Pons (tissue), 1 donor: ENCODE measurements at regions not wholly inside any gene's neighbourhood (a gene's known extent, or its start where the extent isn't known, plus 50 kb on each side); places are given as distances from the start of the nearest gene placed in this dataset.

ENCODE experiments used
- DNase-seq: peaks from one replicate; pipeline ENCODE4 v3.0.0-alpha.2; 2016; ENCODE audit warnings: low spot score

DNA sequence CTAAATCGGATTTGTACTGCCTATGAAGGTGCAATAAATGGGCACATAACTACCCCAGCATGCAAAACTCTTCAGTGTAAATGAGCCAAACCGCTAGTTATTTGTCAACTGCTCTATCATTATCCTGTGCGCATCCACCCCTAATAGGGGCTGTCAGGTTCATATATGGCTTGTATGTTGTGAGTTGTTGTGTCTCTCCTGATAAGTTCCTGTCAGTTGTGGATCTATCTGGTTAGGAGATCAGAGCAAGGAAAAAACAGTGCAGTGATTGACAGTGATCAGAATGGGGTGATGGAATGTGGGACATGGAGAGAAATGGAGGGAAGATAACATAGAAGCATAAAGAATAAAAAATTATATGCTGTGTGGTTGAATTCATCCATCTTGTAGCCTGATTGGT lies 686.9 kb upstream of the ID4 start:
- no peak for DNase-seq

DNA sequence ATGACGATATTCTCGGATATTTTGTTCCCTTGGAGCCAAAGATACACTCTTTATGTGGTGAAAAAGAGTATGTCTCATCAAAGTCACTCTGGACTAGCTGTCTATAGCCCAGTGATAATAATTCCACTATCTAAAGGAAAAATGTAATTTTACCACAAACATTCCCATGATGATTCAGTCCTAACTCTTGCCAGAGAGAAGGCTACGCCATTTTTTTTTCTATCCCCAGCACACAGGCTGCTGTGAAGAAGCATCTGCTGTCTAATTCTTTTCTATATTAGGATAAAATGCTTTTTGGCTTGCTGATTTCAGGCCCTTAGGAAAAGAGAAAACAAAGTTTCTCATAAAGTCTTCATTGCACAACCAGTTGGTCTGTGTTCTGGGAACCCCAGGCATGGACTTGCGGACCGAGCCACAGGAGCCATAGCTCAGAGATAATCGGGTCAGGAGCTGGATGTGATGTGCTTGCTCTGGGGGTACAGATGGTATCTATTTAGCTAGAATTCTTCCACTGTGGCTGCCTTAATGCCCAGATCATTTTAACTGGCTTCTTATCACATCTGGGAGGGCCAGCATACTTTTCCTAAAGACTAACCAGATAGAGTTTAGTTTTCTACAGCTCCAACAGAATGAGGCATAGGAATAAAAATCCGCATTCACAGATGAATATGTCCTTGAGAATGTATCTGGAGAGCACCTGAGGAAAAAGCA lies 683.7 kb upstream of the ID4 start:
- no peak for DNase-seq

DNA sequence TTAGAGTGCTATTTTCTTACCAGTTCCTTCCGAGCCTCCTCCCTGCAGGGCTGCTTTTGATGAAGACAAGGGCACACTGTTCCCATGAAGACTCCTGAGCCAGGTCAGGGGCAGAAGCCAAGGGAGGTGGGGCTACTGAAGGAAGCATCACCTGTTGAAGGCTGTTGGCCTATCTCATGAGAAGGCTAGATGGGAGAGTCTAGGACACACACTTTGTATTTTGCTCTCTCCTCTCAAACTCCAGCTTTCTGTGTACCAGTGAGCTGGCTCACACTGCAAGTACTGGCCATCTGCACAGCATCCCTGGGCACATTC lies 683.2 kb upstream of the ID4 start:
- no peak for DNase-seq

DNA sequence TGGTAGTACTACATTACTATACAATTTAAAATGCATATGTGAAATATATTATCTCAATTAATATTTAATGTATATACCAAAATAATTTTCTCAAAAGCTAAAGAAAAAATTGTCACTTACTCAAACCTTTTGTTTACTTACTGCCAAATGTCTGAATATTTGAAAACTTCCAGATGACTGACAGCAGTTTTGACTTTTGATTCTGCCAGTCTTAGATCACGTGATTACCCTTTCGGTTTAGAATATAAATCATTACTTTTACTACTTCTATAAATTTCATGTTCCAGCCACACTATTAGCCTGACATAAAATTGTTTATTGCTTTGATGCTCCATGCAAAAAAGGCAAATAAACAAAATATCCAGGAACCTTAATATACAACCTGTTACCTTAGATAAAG lies 680.7 kb upstream of the ID4 start:
- no peak for DNase-seq

DNA sequence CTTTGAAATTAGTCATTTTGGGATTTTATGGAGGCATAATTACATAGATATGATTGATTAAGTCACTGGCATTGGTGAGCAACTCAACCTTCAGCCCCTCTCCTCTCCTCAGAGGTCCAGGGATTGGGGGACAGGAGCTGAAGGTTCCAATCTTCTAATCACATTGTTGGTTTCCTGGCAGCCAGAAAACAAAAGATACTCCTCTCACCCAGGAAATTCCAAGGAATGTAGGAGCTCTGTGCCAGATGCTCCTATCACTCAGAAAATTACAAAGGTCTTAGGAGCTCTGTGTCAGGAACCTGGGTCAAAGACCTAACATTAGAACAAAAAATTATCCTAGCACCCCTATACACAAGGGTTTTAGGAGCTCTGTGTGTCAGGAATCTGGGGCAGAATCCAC lies 679.7 kb upstream of the ID4 start:
- DNase-seq: no peak

DNA sequence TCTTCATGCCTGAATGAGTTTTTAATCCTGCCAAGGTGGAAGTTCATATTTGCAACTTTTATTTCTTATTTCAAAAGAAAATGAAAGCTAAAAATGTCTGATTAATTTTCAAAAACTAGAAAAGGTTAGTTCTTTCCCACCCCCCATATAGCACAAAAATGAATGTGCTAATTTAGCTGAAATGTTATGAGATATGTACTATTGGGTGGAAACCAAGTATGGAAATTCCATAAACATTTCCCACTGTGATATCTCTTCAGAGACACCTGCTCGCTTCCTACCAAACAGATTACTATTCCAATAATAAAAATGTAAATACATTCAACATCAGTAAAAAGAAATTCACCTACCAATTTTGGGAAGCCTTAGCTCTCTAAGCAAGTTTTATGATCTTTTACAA lies 678.6 kb upstream of the ID4 start:
- DNase-seq: no peak

DNA sequence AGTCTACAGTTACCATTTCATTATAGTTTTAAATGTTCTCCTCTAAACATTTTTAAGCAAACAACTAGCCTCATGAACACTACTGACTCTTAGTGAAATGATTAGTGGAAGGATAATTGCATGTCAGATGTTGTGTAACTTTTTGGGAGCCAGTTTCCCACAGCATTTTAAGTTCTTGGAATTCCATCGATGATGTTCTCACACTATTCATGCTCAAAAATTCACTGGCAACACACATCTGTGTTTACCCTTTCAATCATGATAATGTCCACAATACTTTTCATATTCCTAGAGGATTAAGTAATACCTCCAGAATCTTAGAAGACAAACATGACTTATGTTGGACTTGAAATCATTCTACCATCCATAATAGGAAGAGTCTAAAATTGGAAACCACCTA lies 678.1 kb upstream of the ID4 start:
- no peak for DNase-seq

DNA sequence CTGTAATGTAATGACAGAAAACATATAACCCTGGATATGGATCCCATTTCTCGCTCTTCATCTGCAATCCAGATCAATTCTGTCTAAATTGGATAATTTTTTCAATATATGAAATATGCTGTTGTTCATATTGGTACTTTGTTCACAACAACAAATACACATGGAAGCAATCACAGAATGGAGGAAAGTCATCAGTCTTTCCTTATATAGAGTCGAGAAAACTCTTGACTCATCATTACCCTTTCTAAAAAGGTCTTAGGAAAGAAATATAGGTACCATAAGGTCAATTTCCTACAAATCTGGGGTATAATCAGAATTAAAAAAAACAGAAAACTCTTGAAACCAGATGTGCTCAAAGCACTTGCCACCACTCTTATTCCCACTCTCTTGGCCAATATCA lies 677.6 kb upstream of the ID4 start:
- DNase-seq: no peak

DNA sequence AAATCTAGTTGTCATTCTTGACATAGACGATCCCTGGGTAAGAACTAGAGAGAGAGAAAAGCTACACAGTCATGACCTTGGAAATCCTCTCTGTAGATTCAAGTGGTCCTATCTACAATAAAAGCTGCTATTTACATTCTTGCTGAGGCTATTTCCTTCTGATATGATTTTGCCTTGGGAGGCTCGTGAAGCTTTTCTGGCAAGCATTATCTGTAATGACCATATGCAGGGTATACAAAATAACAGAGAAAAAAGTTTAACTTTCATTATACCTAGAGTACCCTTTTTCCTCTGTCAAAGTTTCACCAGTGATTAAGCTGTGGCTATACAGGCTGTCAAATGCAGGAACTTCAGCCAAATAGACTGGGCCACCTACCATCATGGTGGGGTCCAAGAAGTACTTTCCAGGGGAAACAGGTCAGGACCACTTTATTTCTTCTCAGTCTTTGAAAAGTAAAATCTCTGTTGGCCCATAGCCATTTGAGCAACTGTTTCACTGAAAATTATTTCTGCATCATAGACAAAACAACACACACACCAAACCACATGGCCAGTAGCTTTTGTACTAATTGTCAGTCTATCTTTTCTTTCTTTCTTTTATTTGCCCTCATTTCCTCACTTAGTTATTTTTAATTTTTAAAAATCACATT lies 677.0 kb upstream of the ID4 start:
- DNase-seq: no peak

DNA sequence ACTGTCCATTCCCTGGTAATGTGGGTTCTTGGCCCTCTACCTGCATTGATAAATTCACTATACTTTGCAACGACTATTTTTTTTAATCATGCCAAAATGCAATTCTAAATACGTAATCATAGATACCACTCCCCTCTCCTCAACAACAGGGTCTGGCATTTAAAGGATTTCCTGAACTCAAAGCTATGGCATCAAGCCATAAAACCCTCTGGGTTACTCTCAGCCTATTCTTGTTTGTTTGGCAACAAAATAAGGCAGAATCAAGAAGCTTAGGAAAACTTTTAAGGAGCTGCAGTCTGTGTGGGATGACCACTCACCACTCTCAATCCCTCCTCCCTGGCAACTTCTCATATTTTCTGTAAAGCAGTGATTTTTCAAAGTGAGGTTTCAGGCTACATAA lies 669.9 kb upstream of the ID4 start:
- DNase-seq: no peak

DNA sequence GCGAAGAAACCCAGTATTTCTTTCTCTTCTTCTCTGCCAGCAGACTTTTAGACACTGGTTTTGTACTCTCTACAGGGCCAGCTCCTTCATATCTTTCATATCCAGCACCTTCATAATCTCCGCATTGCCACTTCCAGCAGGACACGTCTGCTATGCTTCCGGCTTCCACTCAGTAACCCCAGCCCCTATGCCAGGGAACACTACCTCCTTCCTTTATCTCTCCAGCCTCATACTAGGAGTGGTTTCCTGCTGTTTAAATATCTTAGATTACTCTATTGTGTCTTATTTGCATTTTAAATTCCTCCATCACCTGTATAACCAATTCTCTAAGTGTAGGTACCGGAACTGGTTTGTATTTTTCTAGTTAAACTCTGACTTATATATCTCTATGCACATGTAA lies 667.8 kb upstream of the ID4 start:
- no peak for DNase-seq

DNA sequence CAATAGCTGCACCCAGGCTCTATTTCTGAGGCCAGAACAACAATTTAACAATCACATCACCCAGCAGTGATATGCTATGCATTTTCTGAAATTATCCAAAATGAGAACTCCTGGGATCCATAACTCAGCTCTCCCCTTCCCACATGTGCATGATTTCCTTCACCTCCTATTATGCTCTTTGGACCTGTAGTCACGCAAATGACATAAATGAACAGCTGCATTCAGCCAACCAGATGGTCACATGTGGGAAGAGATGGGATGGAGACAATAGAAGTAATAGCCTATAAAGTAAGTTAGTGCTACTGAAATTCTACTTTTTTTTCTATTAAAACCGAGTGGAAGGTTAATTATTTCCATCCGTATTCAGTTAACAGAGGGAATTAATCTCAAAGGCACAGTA lies 662.1 kb upstream of the ID4 start:
- no peak for DNase-seq

DNA sequence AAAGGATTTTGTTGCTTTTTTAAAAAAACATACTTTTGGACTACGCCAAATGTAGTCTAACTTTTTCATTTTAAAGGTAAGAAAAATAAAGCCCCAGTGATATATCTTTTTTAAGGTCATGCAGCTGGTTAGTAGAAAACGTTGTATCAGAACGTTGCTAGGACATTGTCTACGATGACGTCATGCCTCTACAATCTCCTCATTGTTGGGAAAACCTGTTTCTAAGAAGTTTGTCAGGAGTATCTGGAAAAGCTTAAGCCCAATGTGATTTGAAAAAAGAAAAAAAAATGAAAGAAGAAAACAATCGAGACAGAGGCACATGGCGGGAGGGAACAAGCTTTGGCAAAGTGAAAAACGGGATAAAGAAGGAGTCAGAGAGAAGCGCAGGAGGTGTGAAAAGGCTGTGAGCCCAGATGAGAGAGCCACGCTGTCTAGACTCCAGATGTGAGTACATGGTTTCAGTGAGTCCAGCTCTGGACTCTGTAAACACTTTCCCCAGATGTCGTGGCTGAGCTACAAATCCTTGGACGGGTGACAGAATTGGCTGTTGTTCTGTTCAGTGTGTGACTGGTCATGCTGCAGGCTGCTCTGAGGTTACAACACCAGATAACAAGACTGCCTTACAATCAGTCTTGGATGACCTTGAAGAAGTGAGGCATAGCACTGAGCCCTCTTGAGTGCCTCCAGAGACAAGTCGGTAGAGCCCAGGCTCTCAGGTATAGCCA lies 656.7 kb upstream of the ID4 start:
- peak; percentile 81 for DNase-seq

DNA sequence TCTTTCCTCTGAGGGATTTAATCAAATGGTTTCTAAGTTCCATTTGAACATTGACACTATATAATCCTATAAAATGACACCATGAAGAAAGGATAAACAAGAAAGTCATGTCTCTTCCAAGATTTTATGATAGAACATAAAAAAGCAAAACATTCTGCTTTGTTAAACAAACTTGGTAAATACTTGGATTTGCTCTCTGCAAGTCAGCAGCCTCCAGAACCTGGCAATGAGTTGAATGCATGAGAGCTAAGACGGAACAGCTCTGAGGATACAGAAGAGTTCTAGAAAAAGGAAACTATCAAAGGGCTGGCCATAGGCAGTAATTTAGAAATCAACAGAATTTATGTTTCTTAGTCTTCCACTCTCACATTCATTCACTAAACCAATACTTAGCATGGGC lies 656.0 kb upstream of the ID4 start:
- DNase-seq: peak; percentile 10

DNA sequence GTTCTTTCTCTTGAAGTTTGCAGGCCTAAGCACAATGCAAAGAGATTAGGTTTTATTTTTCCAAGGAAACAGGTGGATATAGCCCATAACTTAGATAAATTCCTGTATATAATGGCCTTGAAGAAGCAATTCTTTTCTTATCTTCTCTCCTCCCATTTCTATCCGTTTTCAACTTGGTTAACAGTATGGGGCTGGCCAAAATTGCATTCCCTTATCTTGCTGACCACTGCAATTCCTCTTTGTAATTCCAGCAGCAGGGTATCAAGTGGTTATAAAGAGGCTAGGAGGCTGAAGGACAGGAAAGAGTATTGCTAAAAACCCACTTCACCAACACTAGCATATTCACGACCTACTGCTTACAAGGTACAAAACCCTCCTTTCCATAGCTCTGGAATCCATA lies 643.5 kb upstream of the ID4 start:
- no peak for DNase-seq

DNA sequence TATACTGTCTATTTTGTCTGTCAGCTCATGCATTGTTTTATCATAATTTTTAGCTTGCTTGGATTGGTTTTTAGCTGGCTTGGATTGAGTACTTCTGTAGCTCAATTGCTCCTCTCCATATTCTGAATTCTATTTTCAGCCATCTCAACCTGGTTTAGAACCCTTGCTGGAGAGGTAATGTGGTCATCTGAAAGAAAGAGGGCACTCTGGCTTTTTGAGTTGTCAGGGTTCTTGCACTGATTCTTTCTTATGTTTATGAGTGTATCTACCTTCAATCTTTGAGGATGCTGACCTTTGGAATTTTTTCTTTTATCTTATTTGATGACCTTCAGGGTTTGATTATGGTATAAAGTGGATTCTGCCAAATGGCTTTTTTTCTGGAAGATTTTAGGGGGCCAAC lies 632.7 kb upstream of the ID4 start:
- no peak for DNase-seq

DNA sequence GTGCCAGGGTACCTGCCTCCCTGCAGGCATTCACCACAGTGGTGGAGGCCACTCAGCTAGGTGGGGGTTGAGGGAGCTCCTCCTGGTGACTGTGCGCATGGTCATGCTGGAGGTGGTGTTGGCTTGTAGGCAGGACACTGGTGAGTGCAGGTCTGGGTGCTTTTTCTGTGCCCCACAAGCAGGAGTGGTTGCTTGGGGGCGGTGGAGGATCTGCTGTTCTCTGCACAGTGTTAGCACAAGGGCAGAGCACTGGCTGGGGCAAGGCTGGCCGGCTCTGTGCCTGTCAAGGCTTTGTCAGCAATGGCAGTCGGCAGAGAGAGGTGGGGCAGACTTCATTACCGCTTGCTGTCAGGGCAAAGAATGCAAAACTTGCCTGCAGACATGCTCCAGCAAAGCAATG lies 632.1 kb upstream of the ID4 start:
- no peak for DNase-seq

DNA sequence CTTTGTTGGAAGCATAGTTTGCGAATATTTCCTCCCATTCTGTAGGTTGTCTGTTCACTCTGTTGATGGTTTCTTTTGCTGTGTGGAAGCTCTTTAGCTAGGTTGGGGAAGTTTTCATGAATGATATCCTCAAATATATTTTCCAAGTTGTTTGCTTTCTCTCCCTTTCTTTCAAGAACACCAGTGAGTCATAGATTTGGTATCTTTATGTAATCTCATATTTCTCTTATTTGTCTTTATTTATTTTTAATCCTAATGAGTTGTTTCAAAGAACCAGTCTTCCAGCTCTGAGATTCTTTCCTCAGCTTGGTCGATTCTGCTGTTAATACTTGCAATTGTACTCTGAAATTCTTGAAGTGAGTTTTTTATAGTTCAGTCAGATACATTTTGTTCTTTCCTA lies 628.0 kb upstream of the ID4 start:
- DNase-seq: no peak

DNA sequence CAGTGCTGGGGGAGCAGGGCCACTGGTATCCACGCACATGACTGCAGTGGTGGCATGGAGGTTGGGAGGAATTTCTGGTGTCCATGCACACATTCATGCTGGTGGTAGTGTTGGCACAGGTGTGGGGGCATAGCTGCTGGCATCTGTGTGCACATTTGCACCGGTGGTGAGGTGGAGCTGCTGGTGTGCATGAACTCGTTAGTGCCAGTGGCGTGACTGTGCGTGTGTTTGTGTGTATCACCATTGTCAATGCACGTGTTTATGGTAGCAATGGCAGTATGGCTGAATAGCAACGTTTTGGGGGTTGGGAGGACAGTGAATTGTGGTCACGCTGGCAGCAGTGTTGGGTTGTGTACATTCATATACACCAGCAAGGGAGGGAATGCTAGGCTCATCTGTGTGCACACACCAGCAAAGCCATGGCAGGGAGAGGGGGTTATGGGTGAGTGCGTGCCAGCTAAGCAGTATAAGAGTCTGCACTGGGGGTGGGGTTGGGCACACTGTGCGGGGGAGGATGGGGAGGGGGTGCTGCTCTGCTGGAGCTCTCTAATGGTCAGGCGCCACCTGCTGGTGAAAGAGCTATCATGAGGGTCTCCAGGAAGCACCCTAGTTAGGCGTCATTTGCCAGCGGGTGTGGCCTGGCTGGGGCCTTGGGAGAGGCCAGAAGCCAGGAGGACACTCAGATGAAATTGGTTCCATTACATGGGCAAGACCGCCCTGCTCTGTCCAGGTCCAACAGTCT lies 626.1 kb upstream of the ID4 start:
- no peak for DNase-seq

DNA sequence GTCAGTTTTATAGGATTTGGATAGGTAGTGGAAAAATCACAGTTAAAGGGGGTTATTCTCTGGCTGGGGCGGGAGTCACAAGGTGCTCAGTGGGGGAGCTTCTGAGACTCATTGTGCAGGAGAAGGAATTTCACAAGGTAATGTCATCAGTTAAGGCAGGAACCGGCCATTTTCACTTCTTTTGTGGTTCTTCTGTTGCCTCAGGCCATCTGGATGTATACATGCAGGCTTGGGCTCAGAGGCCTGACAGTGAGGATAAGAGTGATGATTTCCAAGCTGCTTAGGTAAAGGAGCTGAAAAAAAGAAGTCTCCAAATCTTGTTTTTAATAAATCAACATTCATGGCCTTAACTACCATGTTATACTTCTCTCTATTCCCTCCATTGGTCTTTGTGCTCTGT lies 622.9 kb upstream of the ID4 start:
- DNase-seq: no peak

DNA sequence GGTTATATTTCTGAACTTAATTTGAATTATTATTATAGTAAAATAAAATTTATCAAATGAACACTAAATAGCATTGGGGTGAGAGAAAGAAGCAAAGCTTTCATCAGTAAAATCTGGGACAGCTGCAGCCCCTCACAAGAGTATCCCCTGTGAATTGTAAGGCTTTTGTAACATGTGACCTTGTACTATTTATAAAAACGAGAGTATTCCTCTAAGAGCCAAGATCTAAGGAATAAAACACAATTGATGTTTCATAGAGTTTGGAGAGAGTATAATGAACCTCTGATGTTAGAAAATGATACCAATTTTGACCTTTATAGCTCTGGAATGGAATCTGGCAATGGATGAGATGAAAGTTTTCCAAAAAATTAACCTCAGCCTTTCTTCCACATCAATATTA lies 617.2 kb upstream of the ID4 start:
- peak; percentile 6 for DNase-seq

DNA sequence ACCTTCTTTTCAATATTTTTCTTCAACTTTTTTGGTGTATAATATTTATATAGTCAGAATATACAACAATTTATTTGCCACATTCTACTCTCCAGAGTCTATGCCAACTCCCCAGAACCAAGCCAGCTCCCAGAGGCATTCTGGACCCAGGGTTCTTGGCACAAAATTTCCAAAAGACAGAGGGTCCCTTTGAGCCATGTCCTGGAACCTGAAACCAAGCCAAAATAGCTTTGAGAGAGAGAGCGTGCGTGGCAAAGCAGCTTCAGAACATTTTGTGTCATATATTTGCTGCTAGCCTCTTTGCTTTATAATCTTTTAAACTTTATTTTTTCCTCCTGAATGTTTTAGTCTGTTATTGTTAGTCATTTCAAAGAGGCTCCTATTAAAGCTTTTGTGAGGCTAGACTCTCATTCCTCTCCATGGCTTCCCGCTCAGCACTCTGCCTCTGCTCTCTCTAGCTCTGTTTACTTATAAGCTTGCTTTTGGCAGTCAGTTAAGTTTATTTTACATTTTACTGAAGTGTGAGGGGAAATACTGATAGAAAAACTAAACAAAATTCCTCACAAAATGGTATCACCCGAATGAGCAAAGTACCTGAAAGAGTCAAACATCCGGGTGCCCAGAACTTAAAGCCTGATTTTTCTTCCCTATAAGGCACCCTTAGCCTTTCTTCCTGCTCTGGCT lies 605.1 kb upstream of the ID4 start:
- DNase-seq: peak; percentile 82
